ENCODE measurements at regions not wholly inside any gene's neighbourhood (a gene's known extent, or its start where the extent isn't known, plus 50 kb on each side); places are given as distances from the start of the nearest gene placed in this dataset.

- Histone ChIP-seq H3K9me3 (ENCODE audit: control insufficient read depth, insufficient read depth, low read length) (no peaks in the 10 kb centered on the region), H3K27ac (ENCODE audit: low read length) (no peak overlapping the region), H3K4me3 (ENCODE audit: low read length) (no peak overlapping the region), H3K27me3 (ENCODE audit: control insufficient read depth, insufficient read depth, low read length) (peaks cover 4% of the 10 kb centered on the region), H3K36me3 (ENCODE audit: control insufficient read depth, insufficient read depth, low read length) (no peaks in the 10 kb centered on the region), H3K4me1 (ENCODE audit: control insufficient read depth, insufficient read depth, low read length) (no peaks in the 10 kb centered on the region)
- ATAC-seq (no peak), DNase-seq (no peak)
- Mint-ChIP-seq H3K27me3 (ENCODE audit: low read depth in 2 of 2) (peaks cover 0 to 19% of the 10 kb centered on the region in 2 donors), H3K9me3 (no peaks in the 10 kb centered on the region), H3K4me3 (no peak overlapping the region), H3K27ac (no peak overlapping the region), H3K36me3 (no peaks in the 10 kb centered on the region), H3K4me1 (no peaks in the 10 kb centered on the region)
- TF ChIP-seq, protein P1, sequence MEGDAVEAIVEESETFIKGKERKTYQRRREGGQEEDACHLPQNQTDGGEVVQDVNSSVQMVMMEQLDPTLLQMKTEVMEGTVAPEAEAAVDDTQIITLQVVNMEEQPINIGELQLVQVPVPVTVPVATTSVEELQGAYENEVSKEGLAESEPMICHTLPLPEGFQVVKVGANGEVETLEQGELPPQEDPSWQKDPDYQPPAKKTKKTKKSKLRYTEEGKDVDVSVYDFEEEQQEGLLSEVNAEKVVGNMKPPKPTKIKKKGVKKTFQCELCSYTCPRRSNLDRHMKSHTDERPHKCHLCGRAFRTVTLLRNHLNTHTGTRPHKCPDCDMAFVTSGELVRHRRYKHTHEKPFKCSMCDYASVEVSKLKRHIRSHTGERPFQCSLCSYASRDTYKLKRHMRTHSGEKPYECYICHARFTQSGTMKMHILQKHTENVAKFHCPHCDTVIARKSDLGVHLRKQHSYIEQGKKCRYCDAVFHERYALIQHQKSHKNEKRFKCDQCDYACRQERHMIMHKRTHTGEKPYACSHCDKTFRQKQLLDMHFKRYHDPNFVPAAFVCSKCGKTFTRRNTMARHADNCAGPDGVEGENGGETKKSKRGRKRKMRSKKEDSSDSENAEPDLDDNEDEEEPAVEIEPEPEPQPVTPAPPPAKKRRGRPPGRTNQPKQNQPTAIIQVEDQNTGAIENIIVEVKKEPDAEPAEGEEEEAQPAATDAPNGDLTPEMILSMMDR (IDR thresholded peaks at IDR 0.05) = no peak
- WGBS (ENCODE audit: insufficient coverage) = 83% methylated on average over 15 of the region's 16 CpGs
- intact Hi-C loops (cut with micrococcal nuclease) = no loop called here
Measured at GRCh38 chr22:49274754-49275380, 552.8 kb downstream of the BRD1 start.

DNA sequence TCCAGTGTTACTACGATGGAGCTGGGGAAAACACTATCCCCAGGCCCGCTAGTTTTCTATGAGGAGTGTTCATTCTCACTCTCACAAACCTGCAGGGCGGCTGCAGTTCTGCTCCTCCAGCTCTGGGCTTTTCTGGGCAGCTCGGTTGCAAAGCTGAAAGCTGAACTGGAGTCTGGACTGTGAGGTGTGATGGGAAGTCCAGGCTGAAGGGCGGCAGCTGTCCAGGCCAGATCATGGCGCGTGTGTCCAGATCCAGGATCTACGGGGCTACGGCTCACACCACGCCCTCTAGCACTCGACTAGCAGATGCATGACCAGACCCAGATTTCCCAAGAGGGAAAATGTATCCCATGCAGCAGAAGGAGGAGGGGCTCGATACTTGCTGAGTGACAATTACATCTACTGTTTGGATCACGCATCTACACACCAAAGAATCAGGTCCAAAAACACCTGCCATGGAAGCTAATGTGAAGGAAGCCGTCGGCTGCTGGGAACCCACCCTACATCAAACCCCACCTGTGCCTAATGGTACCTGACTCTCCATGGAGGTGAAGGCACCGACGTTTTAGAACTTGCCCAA lies 555.0 kb downstream of the BRD1 start:
- TF ChIP-seq, protein P1 (IDR thresholded peaks at IDR 0.05) = no peak
- Mint-ChIP-seq H3K36me3 (no peaks in the 10 kb centered on the region), H3K27ac (no peak overlapping the region), H3K4me3 (no peak overlapping the region), H3K4me1 (no peaks in the 10 kb centered on the region), H3K9me3 (no peaks in the 10 kb centered on the region), H3K27me3 (ENCODE audit: low read depth in 2 of 2) (peaks cover 13 to 33% of the 10 kb centered on the region in 2 donors)
- peaks cover 4% of the 10 kb centered on the region for H3K27me3 ChIP-seq (ENCODE audit: control insufficient read depth, insufficient read depth, low read length)
- no peaks in the 10 kb centered on the region for H3K9me3 ChIP-seq (ENCODE audit: control insufficient read depth, insufficient read depth, low read length)
- H3K4me1 ChIP-seq (ENCODE audit: control insufficient read depth, insufficient read depth, low read length) = no peaks in the 10 kb centered on the region
- H3K27ac ChIP-seq (ENCODE audit: low read length) = no peak overlapping the region
- H3K4me3 ChIP-seq (ENCODE audit: low read length) = no peak overlapping the region
- H3K36me3 ChIP-seq (ENCODE audit: control insufficient read depth, insufficient read depth, low read length) = no peaks in the 10 kb centered on the region
- ATAC-seq (no peak), DNase-seq (no peak)
- intact Hi-C loops (cut with micrococcal nuclease) = no loop called here
- 87% methylated on average over 13 of the region's 17 CpGs for WGBS (ENCODE audit: insufficient coverage)

- Histone ChIP-seq H3K4me1 (ENCODE audit: control insufficient read depth, insufficient read depth, low read length) (no peaks in the 10 kb centered on the region), H3K27me3 (ENCODE audit: control insufficient read depth, insufficient read depth, low read length) (peaks cover 4% of the 10 kb centered on the region), H3K9me3 (ENCODE audit: control insufficient read depth, insufficient read depth, low read length) (no peaks in the 10 kb centered on the region), H3K36me3 (ENCODE audit: control insufficient read depth, insufficient read depth, low read length) (no peaks in the 10 kb centered on the region), H3K27ac (ENCODE audit: low read length) (no peak overlapping the region), H3K4me3 (ENCODE audit: low read length) (no peak overlapping the region)
- Mint-ChIP-seq H3K4me1 (no peaks in the 10 kb centered on the region), H3K27me3 (ENCODE audit: low read depth in 2 of 2) (peaks cover 13 to 37% of the 10 kb centered on the region in 2 donors), H3K36me3 (no peaks in the 10 kb centered on the region), H3K9me3 (no peaks in the 10 kb centered on the region), H3K4me3 (no peak overlapping the region), H3K27ac (no peak overlapping the region)
- DNase-seq (no peak), ATAC-seq (no peak)
- 60% methylated on average over 5 of the region's 5 CpGs for WGBS (ENCODE audit: insufficient coverage)
- TF ChIP-seq, protein P1 (IDR thresholded peaks at IDR 0.05) = no peak
- intact Hi-C loops (cut with micrococcal nuclease) = no loop called here
Measured at GRCh38 chr22:49271831-49272230, 555.8 kb downstream of the BRD1 start.

DNA sequence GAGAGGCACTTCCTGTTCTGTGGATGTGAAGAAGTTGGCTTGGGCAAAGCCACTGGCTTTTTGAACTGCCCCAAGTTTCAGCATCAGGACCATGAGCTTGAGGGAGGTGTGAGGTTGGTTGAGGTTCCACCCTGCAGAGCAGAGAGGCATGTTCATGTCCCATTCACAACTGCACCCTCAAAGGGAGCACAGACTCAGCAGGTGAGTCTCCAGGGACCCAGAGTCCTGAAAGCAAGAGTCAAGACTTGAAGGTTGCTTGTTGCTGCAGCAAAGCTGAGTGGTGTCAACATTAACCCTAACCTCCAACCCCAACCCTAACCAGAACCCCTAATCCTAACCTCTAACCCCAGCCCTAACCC lies 556.3 kb downstream of the BRD1 start:
- Histone ChIP-seq H3K9me3 (ENCODE audit: control insufficient read depth, insufficient read depth, low read length) (no peaks in the 10 kb centered on the region), H3K4me1 (ENCODE audit: control insufficient read depth, insufficient read depth, low read length) (no peaks in the 10 kb centered on the region), H3K27ac (ENCODE audit: low read length) (no peak overlapping the region), H3K4me3 (ENCODE audit: low read length) (no peak overlapping the region), H3K36me3 (ENCODE audit: control insufficient read depth, insufficient read depth, low read length) (no peaks in the 10 kb centered on the region), H3K27me3 (ENCODE audit: control insufficient read depth, insufficient read depth, low read length) (peaks cover 4% of the 10 kb centered on the region)
- no peak overlapping the region for H3K27ac Mint-ChIP-seq
- ATAC-seq (no peak), DNase-seq (no peak)
- no peaks in the 10 kb centered on the region for H3K9me3 Mint-ChIP-seq
- TF ChIP-seq, protein P1 (IDR thresholded peaks at IDR 0.05) = no peak
- no peak overlapping the region for H3K4me3 Mint-ChIP-seq
- peaks cover 13 to 37% of the 10 kb centered on the region in 2 donors for H3K27me3 Mint-ChIP-seq (ENCODE audit: low read depth in 2 of 2)
- intact Hi-C loops (cut with micrococcal nuclease) = no loop called here
- no peaks in the 10 kb centered on the region for H3K36me3 Mint-ChIP-seq
- H3K4me1 Mint-ChIP-seq = no peaks in the 10 kb centered on the region
